GM12865 (cell line): ENCODE measurements at regions not wholly inside any gene's neighbourhood (a gene's known extent, or its start where the extent isn't known, plus 50 kb on each side); places are given as distances from the start of the nearest gene placed in this dataset.

Experiments
- DNase-seq: peaks from one replicate; pipeline ENCODE4 v3.0.0; 2010; ENCODE audit warnings: low read depth
- H3K4me3 ChIP-seq: 2 replicates; pipeline ENCODE4 v1.5.1; 2011; ENCODE audit warnings: mild to moderate bottlenecking, low read depth, low read length, control low read depth
- TF ChIP-seq, protein P1 (sequence below): IDR thresholded peaks from 2 replicates; pipeline ENCODE4 v1.5.1; 2011; ENCODE audit warnings: low read length, control low read depth, low read depth, inconsistent platforms; ENCODE audit not compliant: insufficient read depth; ENCODE audit errors: missing control alignments

DNA sequence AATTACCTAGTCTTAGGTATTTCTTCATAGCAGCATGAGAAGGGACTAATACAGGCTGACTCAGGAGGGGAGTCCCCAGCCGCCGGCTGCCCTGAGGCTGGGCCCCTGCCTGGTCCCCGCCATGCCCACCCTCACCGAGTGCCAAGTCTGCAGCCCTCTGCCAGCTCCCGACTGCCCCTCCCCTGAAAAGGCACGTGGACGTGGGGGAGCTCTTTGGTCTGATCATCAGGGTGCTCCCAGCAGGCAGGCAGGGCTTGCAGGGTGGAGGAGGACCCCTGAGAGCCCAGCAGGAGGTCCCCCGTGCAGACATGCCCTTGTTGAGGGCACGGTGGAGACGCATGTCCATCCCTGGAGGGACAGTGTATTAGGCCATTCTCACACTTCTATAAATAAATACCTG lies 110.9 kb downstream of the UNCX start:
- no peak for DNase-seq
- H3K4me3 ChIP-seq: no peak overlapping the region
- TF ChIP-seq, protein P1, sequence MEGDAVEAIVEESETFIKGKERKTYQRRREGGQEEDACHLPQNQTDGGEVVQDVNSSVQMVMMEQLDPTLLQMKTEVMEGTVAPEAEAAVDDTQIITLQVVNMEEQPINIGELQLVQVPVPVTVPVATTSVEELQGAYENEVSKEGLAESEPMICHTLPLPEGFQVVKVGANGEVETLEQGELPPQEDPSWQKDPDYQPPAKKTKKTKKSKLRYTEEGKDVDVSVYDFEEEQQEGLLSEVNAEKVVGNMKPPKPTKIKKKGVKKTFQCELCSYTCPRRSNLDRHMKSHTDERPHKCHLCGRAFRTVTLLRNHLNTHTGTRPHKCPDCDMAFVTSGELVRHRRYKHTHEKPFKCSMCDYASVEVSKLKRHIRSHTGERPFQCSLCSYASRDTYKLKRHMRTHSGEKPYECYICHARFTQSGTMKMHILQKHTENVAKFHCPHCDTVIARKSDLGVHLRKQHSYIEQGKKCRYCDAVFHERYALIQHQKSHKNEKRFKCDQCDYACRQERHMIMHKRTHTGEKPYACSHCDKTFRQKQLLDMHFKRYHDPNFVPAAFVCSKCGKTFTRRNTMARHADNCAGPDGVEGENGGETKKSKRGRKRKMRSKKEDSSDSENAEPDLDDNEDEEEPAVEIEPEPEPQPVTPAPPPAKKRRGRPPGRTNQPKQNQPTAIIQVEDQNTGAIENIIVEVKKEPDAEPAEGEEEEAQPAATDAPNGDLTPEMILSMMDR: no peak

DNA sequence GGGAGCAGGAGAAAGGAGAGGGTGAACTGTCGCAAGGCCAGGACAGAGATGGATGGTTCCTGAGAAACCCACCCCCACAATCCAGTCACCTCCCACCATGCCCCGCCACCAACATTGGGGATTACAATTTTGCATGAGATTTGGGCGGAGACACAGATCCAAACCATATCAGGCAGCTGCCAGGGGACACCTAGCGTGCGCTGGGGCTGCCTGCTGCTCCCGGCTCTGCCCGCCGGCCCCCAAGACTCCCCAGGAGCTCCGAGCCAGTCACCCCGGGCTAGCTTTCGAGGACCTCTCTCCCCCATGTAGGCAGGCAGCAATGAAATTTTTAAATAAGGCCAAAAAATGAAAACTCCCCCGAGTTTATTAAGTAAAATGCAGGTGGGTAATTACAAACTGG lies 111.7 kb downstream of the UNCX start:
- no peak for DNase-seq
- H3K4me3 ChIP-seq: no peak overlapping the region
- TF ChIP-seq, protein P1: no peak

GRCh38 chr7:1344981-1345701 lies 112.5 kb downstream of the UNCX start:
- TF ChIP-seq, protein P1: no peak
- H3K4me3 ChIP-seq: no peak overlapping the region
- no peak for DNase-seq

GRCh38 chr7:1345796-1346755 lies 113.2 kb downstream of the MICALL2 start:
- no peak for DNase-seq
- H3K4me3 ChIP-seq: no peak overlapping the region
- TF ChIP-seq, protein P1: no peak

DNA sequence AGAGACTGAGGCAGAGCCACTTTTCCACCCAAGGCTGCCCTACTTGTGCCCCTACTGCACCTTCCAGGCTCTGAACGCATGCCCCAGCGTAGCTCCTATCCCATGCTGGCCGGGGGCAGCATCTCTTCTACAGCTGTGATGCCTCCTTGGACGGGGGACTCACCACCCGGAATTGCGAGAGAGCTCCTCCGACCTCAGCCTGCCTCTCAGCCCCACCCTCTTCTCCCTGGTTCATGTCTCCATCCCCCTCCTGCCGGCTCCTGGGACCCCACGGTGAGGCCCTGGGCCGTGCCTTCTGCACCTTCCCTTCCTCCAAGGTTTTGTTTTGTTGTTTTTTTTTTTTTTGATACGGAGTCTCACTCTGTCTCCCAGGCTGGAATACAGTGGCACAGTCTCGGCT lies 112.4 kb downstream of the MICALL2 start:
- TF ChIP-seq, protein P1: no peak
- no peak overlapping the region for H3K4me3 ChIP-seq
- DNase-seq: no peak

- no peak for DNase-seq
- TF ChIP-seq, protein P1: no peak
- H3K4me3 ChIP-seq: no peak overlapping the region
These were observed 111.0 kb downstream of the MICALL2 start for GRCh38 chr7:1348096-1348822.
